Mucosa of descending colon (tissue), 3 donors: ENCODE measurements at regions not wholly inside any gene's neighbourhood (a gene's known extent, or its start where the extent isn't known, plus 50 kb on each side); places are given as distances from the start of the nearest gene placed in this dataset.

Source experiments
- ATAC-seq: fragments of 200-7000 bp; cut with Tn5 transposase; one replicate; pipeline ENCODE4 v1.9.1; 2020; ENCODE audit warnings: mild to moderate bottlenecking, moderate library complexity
- DNase-seq, 3 donors: peaks; one replicate each; pipeline ENCODE4 v3.0.0-alpha.2; 2020
- H3K36me3 ChIP-seq: fragments of 200-600 bp; one replicate; pipeline ENCODE4 v1.8.0; 2021; ENCODE audit warnings: low read depth, mild to moderate bottlenecking
- H3K4me1 ChIP-seq: fragments of 200-600 bp; one replicate; pipeline ENCODE4 v1.8.0; 2021; ENCODE audit warnings: low read depth, mild to moderate bottlenecking
- H3K4me3 ChIP-seq: fragments of 200-600 bp; one replicate; pipeline ENCODE4 v1.8.0; 2021; ENCODE audit warnings: mild to moderate bottlenecking
- H3K9me3 ChIP-seq: fragments of 200-600 bp; one replicate; pipeline ENCODE4 v1.8.0; 2021; ENCODE audit warnings: mild to moderate bottlenecking
- CTCF ChIP-seq: fragments of 200-600 bp; IDR thresholded peaks from one replicate; pipeline ENCODE4 v1.8.0; 2022; ENCODE audit warnings: antibody characterized with exemption, mild to moderate bottlenecking
- intact Hi-C, 2 donors: fragments of 100-400 bp; cut with DNase I in 1 of 2; cut with micrococcal nuclease in 1 of 2; formaldehyde crosslinking; loops; one replicate each; pipeline versions ENCODE4 v1.11.0 to v1.11.1; 2022; cut with DNase I, micrococcal nuclease
- donor health status: DM: no; HTN: no; CAD: no; lungs with moderate emphysema.
- donor health status: DM: no; HTN: no; CAD: no.
- donor health status: DM: no; HTN: yes; CAD: no.

- intact Hi-C loops, result no loop called here
- Histone ChIP-seq H3K4me3 (no peak overlapping the region), H3K36me3 (no peaks in the 10 kb centered on the region), H3K9me3 (no peaks in the 10 kb centered on the region), H3K4me1 (no peaks in the 10 kb centered on the region)
- ATAC-seq (no peak), DNase-seq (no peak)
- TF ChIP-seq CTCF, result no peak
Observed at GRCh38 chr18:40423291-40423690, 1531.7 kb upstream of the PIK3C3 start.

- Histone ChIP-seq H3K4me1 (no peaks in the 10 kb centered on the region), H3K36me3 (no peaks in the 10 kb centered on the region), H3K4me3 (no peak overlapping the region), H3K9me3 (no peaks in the 10 kb centered on the region)
- no peak for ATAC-seq
- TF ChIP-seq CTCF, result no peak
- intact Hi-C loops, result no loop called here
- no peak for DNase-seq
Observed at GRCh38 chr18:40420675-40421074, 1534.4 kb upstream of the PIK3C3 start.

GRCh38 chr18:40417501-40417900 is 1537.5 kb upstream of the PIK3C3 start:
- intact Hi-C loops, result no loop called here
- no peak for DNase-seq
- no peaks in the 10 kb centered on the region for H3K9me3 ChIP-seq
- H3K4me3 ChIP-seq, result no peak overlapping the region
- H3K36me3 ChIP-seq, result no peaks in the 10 kb centered on the region
- no peak for ATAC-seq
- no peaks in the 10 kb centered on the region for H3K4me1 ChIP-seq
- no peak for TF ChIP-seq CTCF

- H3K9me3 ChIP-seq, result no peaks in the 10 kb centered on the region
- H3K4me1 ChIP-seq, result no peaks in the 10 kb centered on the region
- no peak overlapping the region for H3K4me3 ChIP-seq
- no peaks in the 10 kb centered on the region for H3K36me3 ChIP-seq
- DNase-seq, result no peak
- intact Hi-C loops, result no loop called here
- ATAC-seq, result no peak
- TF ChIP-seq CTCF, result no peak
Observed at GRCh38 chr18:40415821-40416220, 1539.2 kb upstream of the PIK3C3 start.

GRCh38 chr18:40415176-40415791 is 1539.8 kb upstream of the PIK3C3 start:
- ATAC-seq (no peak), DNase-seq (no peak)
- intact Hi-C loops, result no loop called here
- Histone ChIP-seq H3K4me3 (no peak overlapping the region), H3K9me3 (no peaks in the 10 kb centered on the region), H3K36me3 (no peaks in the 10 kb centered on the region), H3K4me1 (no peaks in the 10 kb centered on the region)
- TF ChIP-seq CTCF, result no peak
